Endodermal cell (in vitro differentiated cells): ENCODE measurements at regions not wholly inside any gene's neighbourhood (a gene's known extent, or its start where the extent isn't known, plus 50 kb on each side); places are given as distances from the start of the nearest gene placed in this dataset.

Experiments
- DNase-seq: peaks from one replicate; pipeline ENCODE4 v3.0.0-alpha.2; 2017
- H3K27ac ChIP-seq: 2 replicates; pipeline ENCODE4 v1.5.1; 2013; ENCODE audit warnings: mild to moderate bottlenecking, low read depth, low read length, moderate library complexity
- H3K27me3 ChIP-seq: 2 replicates; pipeline ENCODE4 v1.6.1; 2013; ENCODE audit warnings: mild to moderate bottlenecking, low read length, moderate library complexity; ENCODE audit not compliant: insufficient read depth, control insufficient read depth, poor library complexity, severe bottlenecking
- H3K36me3 ChIP-seq: 2 replicates; pipeline ENCODE4 v1.7.0; 2013; ENCODE audit warnings: mild to moderate bottlenecking, low read length, moderate library complexity; ENCODE audit not compliant: control insufficient read depth, insufficient read depth
- H3K4me1 ChIP-seq: one replicate; pipeline ENCODE4 v1.7.0; 2013; ENCODE audit warnings: low read length; ENCODE audit not compliant: control insufficient read depth, insufficient read depth
- H3K4me3 ChIP-seq: 2 replicates; pipeline ENCODE4 v1.5.1; 2013; ENCODE audit warnings: mild to moderate bottlenecking, low read length, moderate library complexity
- H3K9ac ChIP-seq: 2 replicates; pipeline ENCODE4 v1.6.1; 2013; ENCODE audit warnings: mild to moderate bottlenecking, low read length, moderate library complexity; ENCODE audit not compliant: poor library complexity, severe bottlenecking; ENCODE audit errors: extremely low read depth
- H3K9me3 ChIP-seq: 2 replicates; pipeline ENCODE4 v1.6.1; 2013; ENCODE audit warnings: mild to moderate bottlenecking, low read length, moderate library complexity; ENCODE audit not compliant: control insufficient read depth
- H3K27ac Mint-ChIP-seq: 2 replicates; pipeline ENCODE4 v1.8.0; 2020; ENCODE audit warnings: mixed read lengths
- H3K27me3 Mint-ChIP-seq: 2 replicates; pipeline ENCODE4 v1.8.0; 2021; ENCODE audit warnings: mild to moderate bottlenecking, mixed read lengths; ENCODE audit not compliant: insufficient read depth
- H3K36me3 Mint-ChIP-seq: 2 replicates; pipeline ENCODE4 v1.8.0; 2020; ENCODE audit warnings: low read depth, mixed read lengths
- H3K4me1 Mint-ChIP-seq: 2 replicates; pipeline ENCODE4 v1.8.0; 2020; ENCODE audit warnings: mixed read lengths
- H3K4me3 Mint-ChIP-seq: 2 replicates; pipeline ENCODE4 v1.8.0; 2020; ENCODE audit warnings: mild to moderate bottlenecking, moderate library complexity, mixed read lengths
- H3K9me3 Mint-ChIP-seq: 2 replicates; pipeline ENCODE4 v1.8.0; 2020; ENCODE audit warnings: mild to moderate bottlenecking, mixed read lengths
- WGBS, 2 experiments: methylation state at CpG; one replicate each; pipeline versions ENCODE4 v1.1.5 to v1.1.7; 2013; ENCODE audit warnings: missing lambda C conversion rate in 2 of 2, mixed read lengths in 1 of 2; ENCODE audit not compliant: insufficient coverage in 1 of 2, insufficient read length in 1 of 2; 5-methylcytosine and 5-hydroxymethylcytosine counted together
- TF ChIP-seq, protein P1 (sequence below): fragments of 200-600 bp; sonication (generic); conservative IDR thresholded peaks from 2 replicates; pipeline ENCODE4 v1.5.0; 2021; ENCODE audit warnings: antibody characterized with exemption, mild to moderate bottlenecking

DNA sequence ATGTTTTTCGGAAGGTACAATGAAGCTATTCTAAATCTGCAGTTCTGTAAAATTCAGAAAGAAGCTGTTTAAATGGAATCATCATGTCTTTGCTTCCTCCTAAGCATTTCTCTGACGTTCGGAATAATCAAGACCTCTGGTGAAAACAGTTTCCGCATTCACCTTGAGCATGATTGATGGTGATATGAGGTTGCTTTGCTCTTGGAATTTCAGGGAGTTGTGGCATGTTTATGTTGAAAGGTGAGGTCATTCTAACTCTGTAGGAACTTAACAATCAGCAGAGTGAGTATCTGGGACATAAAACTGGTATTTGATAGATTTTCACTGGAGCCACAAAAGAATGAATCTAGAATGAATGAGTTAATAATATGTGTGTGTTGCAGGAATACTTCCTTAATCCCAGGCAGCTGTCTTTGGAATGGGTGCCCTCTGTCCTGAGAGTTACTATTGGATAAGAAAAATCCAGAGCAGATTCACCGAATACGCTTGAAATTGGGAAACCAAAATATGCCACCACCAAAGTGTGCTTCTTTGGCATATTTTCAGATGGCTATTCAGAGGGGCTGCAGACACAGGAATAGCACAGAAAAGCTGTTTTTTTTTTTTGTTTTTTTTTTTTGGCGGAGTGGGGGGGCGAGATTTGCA is 599.1 kb downstream of the CCER1 start:
- no peaks in the 10 kb centered on the region for H3K27me3 ChIP-seq
- WGBS, 2 experiments: 86 to 100% methylated on average over 3 to 8 of the region's 8 CpGs
- no peaks in the 10 kb centered on the region for H3K36me3 ChIP-seq
- H3K27ac ChIP-seq: no peak overlapping the region
- TF ChIP-seq, protein P1, sequence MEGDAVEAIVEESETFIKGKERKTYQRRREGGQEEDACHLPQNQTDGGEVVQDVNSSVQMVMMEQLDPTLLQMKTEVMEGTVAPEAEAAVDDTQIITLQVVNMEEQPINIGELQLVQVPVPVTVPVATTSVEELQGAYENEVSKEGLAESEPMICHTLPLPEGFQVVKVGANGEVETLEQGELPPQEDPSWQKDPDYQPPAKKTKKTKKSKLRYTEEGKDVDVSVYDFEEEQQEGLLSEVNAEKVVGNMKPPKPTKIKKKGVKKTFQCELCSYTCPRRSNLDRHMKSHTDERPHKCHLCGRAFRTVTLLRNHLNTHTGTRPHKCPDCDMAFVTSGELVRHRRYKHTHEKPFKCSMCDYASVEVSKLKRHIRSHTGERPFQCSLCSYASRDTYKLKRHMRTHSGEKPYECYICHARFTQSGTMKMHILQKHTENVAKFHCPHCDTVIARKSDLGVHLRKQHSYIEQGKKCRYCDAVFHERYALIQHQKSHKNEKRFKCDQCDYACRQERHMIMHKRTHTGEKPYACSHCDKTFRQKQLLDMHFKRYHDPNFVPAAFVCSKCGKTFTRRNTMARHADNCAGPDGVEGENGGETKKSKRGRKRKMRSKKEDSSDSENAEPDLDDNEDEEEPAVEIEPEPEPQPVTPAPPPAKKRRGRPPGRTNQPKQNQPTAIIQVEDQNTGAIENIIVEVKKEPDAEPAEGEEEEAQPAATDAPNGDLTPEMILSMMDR: no peak
- H3K9me3 ChIP-seq: no peaks in the 10 kb centered on the region
- Mint-ChIP-seq H3K4me1 (peaks cover 37% of the 10 kb centered on the region), H3K27me3 (no peaks in the 10 kb centered on the region), H3K9me3 (peaks cover 5% of the 10 kb centered on the region), H3K36me3 (no peaks in the 10 kb centered on the region), H3K4me3 (no peak overlapping the region), H3K27ac (no peak overlapping the region)
- H3K9ac ChIP-seq: no peak overlapping the region
- DNase-seq: no peak
- no peak overlapping the region for H3K4me3 ChIP-seq
- peaks cover 3% of the 10 kb centered on the region for H3K4me1 ChIP-seq

GRCh38 chr12:90343966-90344365 is 611.0 kb downstream of the CCER1 start:
- Mint-ChIP-seq H3K4me1 (peaks cover 17% of the 10 kb centered on the region), H3K27ac (no peak overlapping the region), H3K27me3 (no peaks in the 10 kb centered on the region), H3K4me3 (no peak overlapping the region), H3K36me3 (no peaks in the 10 kb centered on the region), H3K9me3 (no peaks in the 10 kb centered on the region)
- Histone ChIP-seq H3K4me3 (no peak overlapping the region), H3K36me3 (no peaks in the 10 kb centered on the region), H3K27me3 (no peaks in the 10 kb centered on the region), H3K9ac (no peak overlapping the region), H3K27ac (no peak overlapping the region), H3K9me3 (no peaks in the 10 kb centered on the region), H3K4me1 (no peaks in the 10 kb centered on the region)
- no peak for DNase-seq
- TF ChIP-seq, protein P1: no peak
- WGBS, 2 experiments: 100% methylated on average over 2 of the region's 2 CpGs; no CpG with 5 or more reads in 1 of the 2 experiments

DNA sequence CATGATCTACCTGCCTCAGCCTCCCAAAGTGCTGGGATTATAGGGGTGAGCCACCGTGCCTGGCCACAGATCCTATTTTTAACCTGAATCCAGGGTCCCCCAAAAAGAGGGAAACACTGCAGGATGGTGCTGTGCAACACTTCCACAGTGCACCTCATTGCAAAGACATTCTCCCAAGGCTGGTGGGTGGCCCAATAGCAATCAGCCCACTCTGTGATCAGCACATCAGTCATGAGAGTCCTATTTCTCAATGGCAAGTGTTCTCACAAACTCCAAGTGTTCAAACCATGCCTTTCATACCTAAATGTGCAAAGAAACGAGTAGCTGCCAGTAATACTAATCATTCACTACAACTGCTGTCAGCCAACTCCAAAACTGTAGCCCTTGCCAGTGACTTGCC is 612.9 kb downstream of the CCER1 start:
- no peak overlapping the region for H3K4me3 Mint-ChIP-seq
- Histone ChIP-seq H3K9me3 (no peaks in the 10 kb centered on the region), H3K36me3 (no peaks in the 10 kb centered on the region), H3K9ac (no peak overlapping the region), H3K4me1 (no peaks in the 10 kb centered on the region), H3K4me3 (no peak overlapping the region), H3K27ac (no peak overlapping the region), H3K27me3 (no peaks in the 10 kb centered on the region)
- WGBS, 2 experiments: 83 to 100% methylated on average over 2 of the region's 2 CpGs
- peaks cover 28% of the 10 kb centered on the region for H3K4me1 Mint-ChIP-seq
- DNase-seq: no peak
- H3K27ac Mint-ChIP-seq: no peak overlapping the region
- no peaks in the 10 kb centered on the region for H3K36me3 Mint-ChIP-seq
- no peaks in the 10 kb centered on the region for H3K27me3 Mint-ChIP-seq
- no peaks in the 10 kb centered on the region for H3K9me3 Mint-ChIP-seq
- TF ChIP-seq, protein P1: no peak
